Suppressor macrophage treated with lipopolysaccharide for 1 hour (primary cell): ENCODE measurements at regions not wholly inside any gene's neighbourhood (a gene's known extent, or its start where the extent isn't known, plus 50 kb on each side); places are given as distances from the start of the nearest gene placed in this dataset.

ENCODE experiments used
- DNase-seq, 3 donors: peaks; one replicate each; pipeline ENCODE4 v3.0.0-alpha.2; 2020 to 2022

DNA sequence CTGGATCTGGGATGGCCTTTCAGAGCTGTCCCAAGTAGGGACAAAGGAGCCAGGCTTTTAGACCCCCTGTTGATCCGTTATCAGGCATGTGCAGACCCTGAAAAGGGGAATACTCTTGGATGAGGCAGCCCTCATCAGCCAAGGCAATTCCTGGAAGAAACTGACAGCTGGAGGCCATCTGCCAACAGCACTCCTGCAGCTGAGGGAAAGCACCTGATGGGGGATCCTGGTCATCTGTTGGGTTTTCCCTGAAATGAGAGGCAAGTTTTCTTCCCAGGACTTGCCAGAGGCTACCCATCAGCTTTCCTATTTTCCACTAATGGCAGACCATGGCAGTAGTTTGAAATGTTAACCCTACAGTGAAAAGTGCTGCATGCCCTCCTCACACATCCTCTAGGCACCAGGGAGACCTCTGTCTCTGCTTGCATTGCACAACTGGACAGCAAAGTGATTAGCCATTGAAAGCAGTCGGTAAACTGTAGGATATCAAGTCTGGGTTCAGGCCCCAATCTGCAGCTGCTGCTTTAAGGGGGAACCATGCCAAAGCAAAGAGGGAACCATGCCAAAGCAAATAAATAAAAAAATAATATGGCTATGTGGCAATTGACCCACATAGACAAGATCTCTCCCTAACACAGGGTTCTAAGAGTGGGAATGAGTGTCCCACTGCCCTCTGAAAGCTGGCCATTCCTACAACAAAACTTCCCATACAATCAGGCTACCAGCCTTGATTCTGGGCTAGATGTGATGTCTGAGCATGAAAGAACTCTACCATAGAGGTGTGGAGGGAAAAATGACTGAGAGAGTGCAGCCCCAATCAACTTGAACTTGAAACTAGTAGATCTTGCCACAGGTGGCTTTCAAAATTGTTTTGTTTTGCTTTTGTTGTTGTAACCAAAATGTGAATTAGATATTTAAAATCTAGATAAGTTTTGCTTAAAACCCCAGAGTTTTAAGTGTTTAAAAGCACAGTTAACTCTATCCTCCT, 232.0 kb upstream of the STT3B start:
- no peak for DNase-seq

DNA sequence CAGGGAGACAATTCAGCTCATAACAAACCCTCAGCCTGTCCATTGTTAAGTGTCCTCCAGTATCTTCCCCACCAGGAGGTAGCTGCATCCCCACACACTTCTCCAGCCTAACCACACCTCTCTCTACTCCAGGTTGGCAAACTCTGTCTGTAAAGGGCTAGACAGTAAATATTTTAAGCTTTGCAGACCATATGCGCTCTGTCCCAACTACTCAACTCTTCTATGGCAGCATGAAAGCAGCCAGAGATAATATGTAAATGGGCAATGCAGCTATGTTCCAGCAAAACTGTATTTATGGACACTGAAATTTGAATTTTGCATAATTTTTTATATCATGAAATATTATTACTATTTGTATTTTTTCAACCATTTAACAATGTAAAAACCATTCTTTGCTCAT, 230.4 kb upstream of the STT3B start:
- DNase-seq = no peak

DNA sequence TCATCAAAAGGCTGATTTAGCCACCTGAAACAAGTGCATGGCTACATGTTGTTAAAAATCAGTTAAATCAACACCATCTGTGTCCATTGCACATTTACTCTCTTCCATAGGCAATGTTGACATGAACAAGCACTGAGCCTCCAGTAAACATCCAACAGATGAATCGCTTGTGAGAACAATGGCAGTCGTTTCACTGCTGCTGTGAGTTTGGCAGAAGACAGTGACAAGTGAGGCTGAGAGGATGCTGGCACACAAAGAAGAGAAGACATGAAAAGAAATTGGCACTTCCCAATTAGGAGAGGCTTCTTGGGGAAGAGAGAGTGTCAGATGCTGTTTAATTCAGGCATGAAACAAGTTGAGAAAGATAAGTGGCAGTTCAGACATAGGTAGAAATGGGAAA, 227.4 kb upstream of the STT3B start:
- no peak for DNase-seq

GRCh38 chr3:31307131-31307785, 225.5 kb upstream of the STT3B start:
- DNase-seq = no peak

- DNase-seq = no peak
These were observed 221.2 kb upstream of the STT3B start for GRCh38 chr3:31311559-31311958.

DNA sequence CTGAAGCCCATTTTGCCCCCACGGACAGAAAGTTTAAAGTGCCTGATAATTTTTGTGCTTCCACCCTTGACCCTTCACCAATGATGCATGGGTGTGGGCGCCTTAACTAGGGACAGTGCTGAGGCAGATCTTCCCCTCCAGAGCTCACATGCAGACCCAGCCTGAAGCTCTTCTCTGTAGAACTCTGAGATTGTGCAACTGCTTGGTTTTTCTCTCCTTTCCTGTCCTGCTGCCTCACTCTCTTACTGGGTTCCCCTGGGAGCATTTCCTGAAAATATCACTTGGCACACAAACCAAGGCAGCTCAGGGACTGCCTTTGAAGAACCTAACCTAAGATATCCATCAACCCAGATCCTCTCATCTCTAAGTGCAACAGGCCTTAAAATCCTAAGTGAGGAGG, 220.3 kb upstream of the STT3B start:
- DNase-seq = no peak

- DNase-seq = no peak
These were observed 218.5 kb upstream of the STT3B start for GRCh38 chr3:31314258-31314657.

GRCh38 chr3:31319332-31319731, 213.4 kb upstream of the STT3B start:
- no peak for DNase-seq

- no peak for DNase-seq
These were observed 211.1 kb upstream of the STT3B start for GRCh38 chr3:31321620-31322019.

DNA sequence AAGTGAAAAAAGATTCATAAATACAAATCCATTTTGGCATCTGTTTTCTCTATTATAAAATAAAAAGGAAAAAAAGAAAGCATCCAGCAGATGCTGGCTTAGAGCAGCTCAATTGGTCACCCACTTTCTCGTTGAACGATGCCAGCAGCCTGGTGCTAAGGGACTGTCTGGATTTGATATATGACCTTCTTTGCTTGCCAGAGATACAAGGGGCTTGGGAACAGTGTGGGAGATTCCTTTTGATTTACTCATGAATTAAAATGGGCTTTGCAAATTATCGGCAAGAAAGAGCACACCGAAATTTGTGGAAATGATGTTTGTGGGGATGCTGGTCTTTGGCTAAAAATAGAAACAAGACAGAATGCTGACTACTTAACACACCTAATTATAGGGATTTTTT, 210.3 kb upstream of the STT3B start:
- DNase-seq = no peak

GRCh38 chr3:31327826-31328357, 204.8 kb upstream of the STT3B start:
- peak; percentile 30 to 52 (median 49) for DNase-seq

GRCh38 chr3:31331278-31331677, 201.4 kb upstream of the STT3B start:
- no peak for DNase-seq

DNA sequence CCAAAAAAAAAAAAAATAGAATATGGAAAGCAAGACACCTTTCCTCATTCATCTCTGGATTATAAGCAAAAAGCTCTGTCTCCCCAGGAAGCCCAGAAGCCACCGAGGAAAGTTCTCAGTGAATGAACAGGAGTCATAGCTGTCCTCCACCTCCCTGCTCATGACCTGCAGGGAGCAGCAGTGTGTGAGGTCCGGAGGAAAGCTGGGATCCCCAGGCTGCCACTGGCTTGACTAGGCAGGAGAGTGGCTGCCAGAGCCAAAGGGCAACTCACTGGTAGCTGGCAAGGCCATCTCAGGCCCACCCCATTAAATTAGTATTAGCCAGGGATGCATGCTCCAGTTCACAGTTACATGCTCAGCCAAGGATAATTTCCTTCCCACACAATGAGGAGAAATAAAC, 191.6 kb upstream of the STT3B start:
- DNase-seq = no peak

- no peak for DNase-seq
These were observed 189.7 kb upstream of the STT3B start for GRCh38 chr3:31343075-31343474.

- no peak for DNase-seq
These were observed 187.1 kb upstream of the STT3B start for GRCh38 chr3:31345581-31345980.

DNA sequence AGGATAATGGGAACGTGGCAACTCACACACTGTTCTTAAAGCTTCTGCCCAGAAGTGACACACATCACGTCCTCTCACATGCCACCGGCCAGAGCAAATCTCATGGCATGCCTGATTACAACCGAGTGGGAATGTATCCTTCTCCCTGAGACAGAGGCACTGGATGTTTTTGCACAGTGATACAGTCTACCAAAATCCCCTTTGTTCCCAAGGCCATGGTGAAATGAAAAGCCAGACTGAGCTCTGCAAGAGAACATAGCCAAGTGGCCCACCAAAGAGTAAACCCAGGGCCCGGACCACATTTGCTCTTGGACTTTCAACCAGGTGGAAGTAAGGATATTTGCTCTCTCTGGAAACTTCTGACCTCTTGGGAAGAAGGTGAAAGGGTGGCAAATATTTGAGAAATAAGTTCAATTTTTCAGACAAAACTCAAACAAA, 186.2 kb upstream of the STT3B start:
- no peak for DNase-seq

DNA sequence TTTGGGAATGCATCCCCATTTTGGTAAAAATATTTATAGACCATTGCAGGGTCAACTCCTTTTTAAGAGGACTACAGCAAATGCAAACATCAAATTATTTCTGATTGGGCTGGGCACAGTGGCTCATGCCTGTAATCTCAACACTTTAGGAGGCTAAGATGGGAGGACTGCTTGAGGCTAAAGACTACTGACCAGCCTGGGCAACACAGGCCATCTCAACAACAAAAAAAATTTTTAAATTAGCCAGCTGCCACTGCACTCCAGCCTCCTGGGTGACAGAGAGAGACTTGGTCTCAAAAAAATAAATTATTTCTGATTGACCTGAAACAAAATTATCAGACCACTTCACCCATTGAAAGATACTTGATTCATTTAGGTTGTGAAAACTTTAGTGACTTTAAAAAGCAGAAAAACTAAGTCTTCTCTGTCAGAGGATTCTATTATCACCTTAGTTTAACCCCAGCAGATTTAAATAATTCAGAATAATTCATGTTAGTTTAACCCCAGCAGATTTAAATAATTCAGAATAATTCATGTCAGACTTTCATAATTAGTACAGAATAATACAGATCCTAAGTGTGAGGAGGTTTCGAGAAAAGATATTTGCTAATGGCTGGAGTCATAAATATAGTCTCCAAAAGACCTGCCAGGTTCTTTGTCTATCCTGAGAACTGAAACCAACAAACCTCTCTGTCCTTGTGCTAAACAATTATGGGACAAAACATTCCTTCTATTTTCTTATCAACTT, 183.6 kb upstream of the STT3B start:
- DNase-seq = no peak

GRCh38 chr3:31350307-31350706, 182.4 kb upstream of the STT3B start:
- DNase-seq = no peak

DNA sequence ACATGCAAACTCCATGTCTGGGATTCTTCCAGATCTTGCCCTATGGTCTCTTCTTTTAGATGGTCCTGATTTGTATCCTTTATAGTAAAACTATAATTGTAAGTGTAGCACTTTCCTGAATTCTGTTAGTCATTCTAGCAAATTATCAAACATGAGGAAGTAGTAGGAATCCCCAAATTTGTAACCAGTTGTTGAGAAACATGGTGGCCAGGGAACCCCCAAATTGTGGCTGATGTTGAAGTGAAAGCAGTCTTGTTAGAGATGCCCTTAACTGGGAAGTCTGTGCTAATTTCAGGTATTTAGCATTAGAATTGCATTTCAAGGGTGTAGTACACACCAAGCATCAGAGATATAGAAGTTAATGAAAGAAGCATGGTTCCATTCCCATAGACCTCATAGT, 180.4 kb upstream of the STT3B start:
- peak; percentile 51 to 72 (median 60) for DNase-seq

DNA sequence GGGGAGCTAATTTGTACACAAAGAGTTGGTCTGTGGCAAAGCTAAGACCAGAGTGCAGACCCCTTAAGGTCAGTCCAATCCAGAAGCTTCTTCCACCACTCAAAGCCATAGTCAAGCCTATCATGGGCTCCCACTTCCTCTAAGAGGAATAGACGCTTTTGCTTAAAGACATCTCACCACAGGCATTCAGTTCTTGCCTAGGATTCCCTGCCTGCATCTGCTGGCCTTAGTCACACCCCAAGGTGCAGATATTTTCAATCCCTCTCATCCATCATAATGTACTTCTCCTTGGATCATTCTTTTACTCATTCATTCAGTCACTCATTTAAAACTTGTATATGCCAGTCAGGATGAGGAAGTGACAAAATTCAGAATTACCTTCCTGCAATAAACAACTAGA, 179.6 kb upstream of the STT3B start:
- no peak for DNase-seq

GRCh38 chr3:31354373-31354772, 178.4 kb upstream of the STT3B start:
- no peak for DNase-seq

DNA sequence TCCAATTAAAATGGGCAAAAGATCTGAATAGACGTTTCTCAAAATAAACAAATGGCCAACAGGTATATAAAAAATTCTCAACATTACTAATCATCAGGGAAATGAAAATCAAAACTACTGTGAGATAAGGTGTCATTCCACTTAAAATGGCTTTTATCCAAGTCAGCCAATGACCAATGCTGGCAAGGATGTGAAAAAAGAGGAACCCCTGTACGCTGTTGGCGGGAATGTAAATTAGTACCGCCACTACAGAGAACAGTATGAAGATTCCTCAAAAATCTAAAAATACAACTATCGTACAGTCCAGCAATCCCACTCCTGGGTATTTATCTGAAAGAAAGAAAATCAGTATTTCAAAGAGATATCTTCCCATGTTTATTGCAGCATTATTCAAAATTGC, 176.9 kb upstream of the STT3B start:
- DNase-seq = no peak

GRCh38 chr3:31356941-31357340, 175.8 kb upstream of the STT3B start:
- no peak for DNase-seq
